Karpas-422 (cell line): ENCODE measurements at regions not wholly inside any gene's neighbourhood (a gene's known extent, or its start where the extent isn't known, plus 50 kb on each side); places are given as distances from the start of the nearest gene placed in this dataset.
A peak's percentile ranks its signal among the peaks of the same experiment; 100 is the strongest.
"Not testable (repeated sequence)": the region's sequence is repeated elsewhere in the genome, so short reads cannot be mapped to it uniquely, and the experiment has no call there.

Experiments used
- DNase-seq: peaks from one replicate; pipeline ENCODE4 v3.0.0-alpha.2; 2015
- H2AFZ ChIP-seq: fragments of 200-600 bp; sonication (generic); 2 replicates; pipeline ENCODE4 v1.6.1; 2014; ENCODE audit warnings: antibody characterized with exemption, low read length, mixed read lengths
- H3K27ac ChIP-seq: fragments of 200-600 bp; sonication (generic); 2 replicates; pipeline ENCODE4 v1.5.1; 2014; ENCODE audit warnings: mild to moderate bottlenecking, low read length, moderate library complexity
- H3K27me3 ChIP-seq: fragments of 200-600 bp; sonication (generic); 2 replicates; pipeline ENCODE4 v1.6.1; 2014; ENCODE audit warnings: low read length, mixed read lengths
- H3K36me3 ChIP-seq: fragments of 200-600 bp; sonication (generic); 2 replicates; pipeline ENCODE4 v1.6.1; 2014; ENCODE audit warnings: low read length, mixed read lengths; ENCODE audit not compliant: insufficient read depth
- H3K4me1 ChIP-seq: fragments of 200-600 bp; sonication (generic); 2 replicates; pipeline ENCODE4 v1.6.1; 2014; ENCODE audit warnings: mild to moderate bottlenecking, low read length, mixed read lengths
- H3K4me2 ChIP-seq: fragments of 200-600 bp; sonication (generic); 2 replicates; pipeline ENCODE4 v1.6.1; 2014; ENCODE audit warnings: low read length, low read depth, mild to moderate bottlenecking; ENCODE audit not compliant: poor library complexity, severe bottlenecking
- H3K4me3 ChIP-seq: fragments of 200-600 bp; sonication (generic); 2 replicates; pipeline ENCODE4 v1.5.1; 2014; ENCODE audit warnings: mild to moderate bottlenecking, antibody characterized with exemption, low read length, mixed read lengths
- H3K79me2 ChIP-seq: fragments of 200-600 bp; sonication (generic); 2 replicates; pipeline ENCODE4 v1.6.1; 2014; ENCODE audit warnings: mild to moderate bottlenecking, low read length, mixed read lengths
- H3K9ac ChIP-seq: fragments of 200-600 bp; sonication (generic); 2 replicates; pipeline ENCODE4 v1.6.0; 2014; ENCODE audit warnings: low read length
- H3K9me2 ChIP-seq: fragments of 200-600 bp; sonication (generic), shearing (Covaris generic); replicated peaks from 2 replicates; pipeline ENCODE4 v1.6.0; 2014; ENCODE audit warnings: mild to moderate bottlenecking, low read length, moderate library complexity; ENCODE audit not compliant: insufficient read depth
- H3K9me3 ChIP-seq: fragments of 300-700, 200-600 bp; sonication (generic); 2 replicates; pipeline ENCODE4 v1.6.1; 2014; ENCODE audit warnings: low read length, mixed read lengths
- H4K20me1 ChIP-seq: fragments of 200-600 bp; sonication (generic); 2 replicates; pipeline ENCODE4 v1.6.1; 2014; ENCODE audit warnings: mild to moderate bottlenecking, antibody characterized with exemption, low read length, low read depth; ENCODE audit not compliant: insufficient read depth

GRCh38 chr20:48526936-48527335, 300.9 kb downstream of the PREX1 start:
- Histone ChIP-seq H3K4me3 (no peak overlapping the region), H3K9me3 (no peaks in the 10 kb centered on the region), H3K4me2 (no peak overlapping the region), H3K9me2 (no peaks in the 10 kb centered on the region), H3K9ac (no peak overlapping the region), H2AFZ (no peak overlapping the region), H3K36me3 (no peaks in the 10 kb centered on the region), H3K79me2 (no peaks in the 10 kb centered on the region), H4K20me1 (0 out of 2 replicates have a peak, but pooled peaks cover 3% of the 10 kb centered on the region), H3K4me1 (no peaks in the 10 kb centered on the region), H3K27me3 (0 out of 2 replicates have a peak, but pooled peaks cover 2% of the 10 kb centered on the region), H3K27ac (no peak overlapping the region)
- DNase-seq = no peak

GRCh38 chr20:48525400-48525799, 302.4 kb downstream of the PREX1 start:
- H3K36me3 ChIP-seq = no peaks in the 10 kb centered on the region
- no peaks in the 10 kb centered on the region for H3K79me2 ChIP-seq
- DNase-seq = no peak
- no peaks in the 10 kb centered on the region for H3K9me2 ChIP-seq
- no peak overlapping the region for H2AFZ ChIP-seq
- H3K9me3 ChIP-seq = no peaks in the 10 kb centered on the region
- no peak overlapping the region for H3K4me3 ChIP-seq
- H3K4me2 ChIP-seq = no peak overlapping the region
- 0 out of 2 replicates have a peak, but pooled peaks cover 3% of the 10 kb centered on the region for H4K20me1 ChIP-seq
- H3K27me3 ChIP-seq = 0 out of 2 replicates have a peak, but pooled peaks cover 2% of the 10 kb centered on the region
- no peaks in the 10 kb centered on the region for H3K4me1 ChIP-seq
- H3K27ac ChIP-seq = no peak overlapping the region
- no peak overlapping the region for H3K9ac ChIP-seq

GRCh38 chr20:48524582-48524981, 303.2 kb downstream of the PREX1 start:
- Histone ChIP-seq H2AFZ (no peak overlapping the region), H3K4me2 (no peak overlapping the region), H3K36me3 (no peaks in the 10 kb centered on the region), H3K9me3 (no peaks in the 10 kb centered on the region), H3K27me3 (0 out of 2 replicates have a peak, but pooled peaks cover 2% of the 10 kb centered on the region), H3K27ac (no peak overlapping the region), H4K20me1 (0 out of 2 replicates have a peak, but pooled peaks cover 3% of the 10 kb centered on the region), H3K9me2 (no peaks in the 10 kb centered on the region), H3K79me2 (no peaks in the 10 kb centered on the region), H3K4me1 (no peaks in the 10 kb centered on the region), H3K4me3 (no peak overlapping the region), H3K9ac (no peak overlapping the region)
- DNase-seq = no peak

GRCh38 chr20:48523191-48523995, 304.4 kb downstream of the PREX1 start:
- no peak overlapping the region for H3K27ac ChIP-seq
- no peak overlapping the region for H3K4me3 ChIP-seq
- H3K4me1 ChIP-seq = no peaks in the 10 kb centered on the region
- H3K27me3 ChIP-seq = 0 out of 2 replicates have a peak, but pooled peaks cover 2% of the 10 kb centered on the region
- no peaks in the 10 kb centered on the region for H3K9me2 ChIP-seq
- no peaks in the 10 kb centered on the region for H3K9me3 ChIP-seq
- no peak overlapping the region for H3K9ac ChIP-seq
- 0 out of 2 replicates have a peak, but pooled peaks cover 3% of the 10 kb centered on the region for H4K20me1 ChIP-seq
- H2AFZ ChIP-seq = no peak overlapping the region
- no peak overlapping the region for H3K4me2 ChIP-seq
- no peaks in the 10 kb centered on the region for H3K36me3 ChIP-seq
- H3K79me2 ChIP-seq = no peaks in the 10 kb centered on the region
- DNase-seq = peak; percentile 75

- Histone ChIP-seq H3K9ac (no peak overlapping the region), H3K27me3 (0 out of 2 replicates have a peak, but pooled peaks cover 2% of the 10 kb centered on the region), H3K27ac (no peak overlapping the region), H4K20me1 (0 out of 2 replicates have a peak, but pooled peaks cover 3% of the 10 kb centered on the region), H3K9me3 (no peaks in the 10 kb centered on the region), H3K4me2 (no peak overlapping the region), H3K9me2 (no peaks in the 10 kb centered on the region), H3K4me3 (no peak overlapping the region), H2AFZ (no peak overlapping the region), H3K4me1 (no peaks in the 10 kb centered on the region), H3K36me3 (no peaks in the 10 kb centered on the region), H3K79me2 (no peaks in the 10 kb centered on the region)
- DNase-seq = no peak
Measured at GRCh38 chr20:48521121-48521520, 306.7 kb downstream of the PREX1 start.

GRCh38 chr20:48516196-48516595, 311.6 kb downstream of the PREX1 start:
- not testable (repeated sequence) for H4K20me1 ChIP-seq, DNase-seq, H3K4me2 ChIP-seq, H3K79me2 ChIP-seq, H3K27me3 ChIP-seq, H3K4me1 ChIP-seq, H3K9ac ChIP-seq, H3K9me2 ChIP-seq, H3K27ac ChIP-seq, H3K9me3 ChIP-seq, H3K36me3 ChIP-seq, H2AFZ ChIP-seq, H3K4me3 ChIP-seq

GRCh38 chr20:48514577-48514976, 313.2 kb downstream of the PREX1 start:
- not testable (repeated sequence) for DNase-seq, H4K20me1 ChIP-seq, H3K9me2 ChIP-seq, H3K4me3 ChIP-seq, H3K36me3 ChIP-seq, H3K9me3 ChIP-seq, H3K27ac ChIP-seq, H3K9ac ChIP-seq, H3K27me3 ChIP-seq, H3K79me2 ChIP-seq, H2AFZ ChIP-seq, H3K4me2 ChIP-seq, H3K4me1 ChIP-seq

- H3K27ac ChIP-seq, H3K4me2 ChIP-seq, H3K27me3 ChIP-seq, H3K4me3 ChIP-seq, DNase-seq, H3K9ac ChIP-seq, H4K20me1 ChIP-seq, H3K9me3 ChIP-seq, H3K4me1 ChIP-seq, H2AFZ ChIP-seq, H3K79me2 ChIP-seq, H3K9me2 ChIP-seq, H3K36me3 ChIP-seq: not testable (repeated sequence)
Measured at GRCh38 chr20:48512539-48512938, 315.3 kb downstream of the PREX1 start.
